HepG2 (cell line): ENCODE measurements at regions not wholly inside any gene's neighbourhood (a gene's known extent, or its start where the extent isn't known, plus 50 kb on each side); places are given as distances from the start of the nearest gene placed in this dataset.
A peak's percentile ranks its signal among the peaks of the same experiment; 100 is the strongest.

Source experiments
- ARID2 ChIP-seq: sonication (generic); formaldehyde crosslinking; IDR thresholded peaks from 2 replicates; pipeline ENCODE4 v1.8.1; 2022; ENCODE audit warnings: mild to moderate bottlenecking, missing genetic modification reagents, borderline replicate concordance
- BCL6 ChIP-seq: IDR thresholded peaks from 2 replicates; pipeline ENCODE4 v1.6.1; 2016; ENCODE audit warnings: missing genetic modification reagents, missing compliant biosample characterization
- BHLHE40 ChIP-seq: IDR thresholded peaks from 2 replicates; pipeline ENCODE4 v1.6.1; 2011; ENCODE audit warnings: low read length, improper control_type of control experiment
- EED ChIP-seq: sonication (generic); formaldehyde crosslinking; IDR thresholded peaks from 2 replicates; pipeline ENCODE4 v1.5.0; 2020; ENCODE audit warnings: mild to moderate bottlenecking, missing genetic modification reagents
- ELF3 ChIP-seq: IDR thresholded peaks from 2 replicates; pipeline ENCODE4 v1.6.1; 2016; ENCODE audit warnings: missing genetic modification reagents, missing compliant biosample characterization
- ETV6 ChIP-seq: sonication (generic); formaldehyde crosslinking; conservative IDR thresholded peaks from 2 replicates; pipeline ENCODE4 v1.4.0; 2020; ENCODE audit warnings: missing genetic modification reagents
- MED1 ChIP-seq: sonication (generic); formaldehyde crosslinking; IDR thresholded peaks from 2 replicates; pipeline ENCODE4 v1.4.0; 2020; ENCODE audit warnings: missing genetic modification reagents
- NR1H2 ChIP-seq: sonication (generic); formaldehyde crosslinking; IDR thresholded peaks from 2 replicates; pipeline ENCODE4 v1.8.1; 2022; ENCODE audit warnings: low read depth, missing genetic modification reagents, borderline replicate concordance
- PPARG ChIP-seq: conservative IDR thresholded peaks from 2 replicates; pipeline ENCODE4 v1.6.1; 2016; ENCODE audit warnings: missing biosample characterization, missing genetic modification reagents
- RFX5 ChIP-seq: IDR thresholded peaks from 2 replicates; pipeline ENCODE4 v1.6.1; 2011; ENCODE audit warnings: low read depth, low read length, improper control_type of control experiment
- SIX1 ChIP-seq: sonication (generic); formaldehyde crosslinking; IDR thresholded peaks from 2 replicates; pipeline ENCODE4 v1.4.0; 2020; ENCODE audit warnings: missing genetic modification reagents, borderline replicate concordance
- TOPORS ChIP-seq: sonication (generic); formaldehyde crosslinking; IDR thresholded peaks from 2 replicates; pipeline ENCODE4 v1.8.0; 2023; ENCODE audit warnings: mild to moderate bottlenecking, missing genetic modification reagents
- YEATS4 ChIP-seq: sonication (generic); formaldehyde crosslinking; IDR thresholded peaks from 2 replicates; pipeline ENCODE4 v1.4.0; 2020; ENCODE audit warnings: missing genetic modification reagents, borderline replicate concordance
- ZBTB20 ChIP-seq: sonication (generic); formaldehyde crosslinking; IDR thresholded peaks from 2 replicates; pipeline ENCODE4 v1.8.1; 2023; ENCODE audit warnings: missing genetic modification reagents, low read depth, mild to moderate bottlenecking, borderline replicate concordance
- ZNF225 ChIP-seq: sonication (generic); formaldehyde crosslinking; IDR thresholded peaks from 2 replicates; pipeline ENCODE4 v1.4.0; 2020; ENCODE audit warnings: mild to moderate bottlenecking, missing genetic modification reagents
- ZNF30 ChIP-seq: sonication (generic); formaldehyde crosslinking; IDR thresholded peaks from 2 replicates; pipeline ENCODE4 v1.5.0; 2020; ENCODE audit warnings: mild to moderate bottlenecking, missing genetic modification reagents
- ZNF468 ChIP-seq: sonication (generic); formaldehyde crosslinking; IDR thresholded peaks from 2 replicates; pipeline ENCODE4 v1.8.0; 2022; ENCODE audit warnings: mild to moderate bottlenecking, moderate library complexity, missing genetic modification reagents
- ZNF614 ChIP-seq: IDR thresholded peaks from 2 replicates; pipeline ENCODE4 v1.6.1; 2018; ENCODE audit warnings: missing biosample characterization, missing genetic modification reagents, inconsistent platforms, borderline replicate concordance
- ZNF746 ChIP-seq: sonication (generic); formaldehyde crosslinking; IDR thresholded peaks from 2 replicates; pipeline ENCODE4 v1.8.0; 2022; ENCODE audit warnings: mild to moderate bottlenecking, missing genetic modification reagents
- ZSCAN22 ChIP-seq: sonication (generic); formaldehyde crosslinking; IDR thresholded peaks from 2 replicates; pipeline ENCODE4 v1.4.0; 2020; ENCODE audit warnings: mild to moderate bottlenecking, missing genetic modification reagents
- ZSCAN25 ChIP-seq: sonication (generic); formaldehyde crosslinking; IDR thresholded peaks from 2 replicates; pipeline ENCODE4 v1.8.0; 2022; ENCODE audit warnings: mild to moderate bottlenecking, missing genetic modification reagents
- TF ChIP-seq, protein P1 (sequence below): sonication (generic); formaldehyde crosslinking; conservative IDR thresholded peaks from 2 replicates; pipeline ENCODE4 v1.8.0; 2022; ENCODE audit warnings: missing genetic modification reagents
- TF ChIP-seq, protein P2 (sequence below): sonication (generic); formaldehyde crosslinking; IDR thresholded peaks from 2 replicates; pipeline ENCODE4 v1.4.0; 2020; ENCODE audit warnings: missing genetic modification reagents

GRCh38 chr15:70164910-70165715 lies 67.4 kb upstream of the TLE3 start (continued):
- TF ChIP-seq ZNF30 (CRISPR knock-in tag) = no peak
- TF ChIP-seq BCL6 (CRISPR knock-in tag) = 0 out of 2 replicates have a peak, but pooled peaks have one; percentile 18
- TF ChIP-seq ZSCAN25 = peak; percentile 91
- 0 out of 2 replicates have a peak, but pooled peaks have one; percentile 22 for TF ChIP-seq MED1
- TF ChIP-seq ELF3 (CRISPR knock-in tag) = peak; percentile 40
- no peak for TF ChIP-seq ZSCAN22
- TF ChIP-seq ZBTB20 = no peak
- no peak for TF ChIP-seq ZNF614
- no peak for TF ChIP-seq RFX5
- TF ChIP-seq YEATS4 (CRISPR knock-in tag) = no peak
- peak; percentile 60 for TF ChIP-seq ZNF746
- TF ChIP-seq NR1H2 (CRISPR knock-in tag) = no peak
- TF ChIP-seq PPARG (CRISPR knock-in tag) = no peak
- no peak for TF ChIP-seq TOPORS (CRISPR knock-in tag)
- TF ChIP-seq, protein P1, sequence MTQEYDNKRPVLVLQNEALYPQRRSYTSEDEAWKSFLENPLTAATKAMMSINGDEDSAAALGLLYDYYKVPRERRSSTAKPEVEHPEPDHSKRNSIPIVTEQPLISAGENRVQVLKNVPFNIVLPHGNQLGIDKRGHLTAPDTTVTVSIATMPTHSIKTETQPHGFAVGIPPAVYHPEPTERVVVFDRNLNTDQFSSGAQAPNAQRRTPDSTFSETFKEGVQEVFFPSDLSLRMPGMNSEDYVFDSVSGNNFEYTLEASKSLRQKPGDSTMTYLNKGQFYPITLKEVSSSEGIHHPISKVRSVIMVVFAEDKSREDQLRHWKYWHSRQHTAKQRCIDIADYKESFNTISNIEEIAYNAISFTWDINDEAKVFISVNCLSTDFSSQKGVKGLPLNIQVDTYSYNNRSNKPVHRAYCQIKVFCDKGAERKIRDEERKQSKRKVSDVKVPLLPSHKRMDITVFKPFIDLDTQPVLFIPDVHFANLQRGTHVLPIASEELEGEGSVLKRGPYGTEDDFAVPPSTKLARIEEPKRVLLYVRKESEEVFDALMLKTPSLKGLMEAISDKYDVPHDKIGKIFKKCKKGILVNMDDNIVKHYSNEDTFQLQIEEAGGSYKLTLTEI (CRISPR knock-in tag) = no peak
- TF ChIP-seq EED (CRISPR knock-in tag) = no peak
- no peak for TF ChIP-seq SIX1 (CRISPR knock-in tag)
- TF ChIP-seq BHLHE40 = no peak
- TF ChIP-seq ZNF225 = no peak
- TF ChIP-seq, protein P2, sequence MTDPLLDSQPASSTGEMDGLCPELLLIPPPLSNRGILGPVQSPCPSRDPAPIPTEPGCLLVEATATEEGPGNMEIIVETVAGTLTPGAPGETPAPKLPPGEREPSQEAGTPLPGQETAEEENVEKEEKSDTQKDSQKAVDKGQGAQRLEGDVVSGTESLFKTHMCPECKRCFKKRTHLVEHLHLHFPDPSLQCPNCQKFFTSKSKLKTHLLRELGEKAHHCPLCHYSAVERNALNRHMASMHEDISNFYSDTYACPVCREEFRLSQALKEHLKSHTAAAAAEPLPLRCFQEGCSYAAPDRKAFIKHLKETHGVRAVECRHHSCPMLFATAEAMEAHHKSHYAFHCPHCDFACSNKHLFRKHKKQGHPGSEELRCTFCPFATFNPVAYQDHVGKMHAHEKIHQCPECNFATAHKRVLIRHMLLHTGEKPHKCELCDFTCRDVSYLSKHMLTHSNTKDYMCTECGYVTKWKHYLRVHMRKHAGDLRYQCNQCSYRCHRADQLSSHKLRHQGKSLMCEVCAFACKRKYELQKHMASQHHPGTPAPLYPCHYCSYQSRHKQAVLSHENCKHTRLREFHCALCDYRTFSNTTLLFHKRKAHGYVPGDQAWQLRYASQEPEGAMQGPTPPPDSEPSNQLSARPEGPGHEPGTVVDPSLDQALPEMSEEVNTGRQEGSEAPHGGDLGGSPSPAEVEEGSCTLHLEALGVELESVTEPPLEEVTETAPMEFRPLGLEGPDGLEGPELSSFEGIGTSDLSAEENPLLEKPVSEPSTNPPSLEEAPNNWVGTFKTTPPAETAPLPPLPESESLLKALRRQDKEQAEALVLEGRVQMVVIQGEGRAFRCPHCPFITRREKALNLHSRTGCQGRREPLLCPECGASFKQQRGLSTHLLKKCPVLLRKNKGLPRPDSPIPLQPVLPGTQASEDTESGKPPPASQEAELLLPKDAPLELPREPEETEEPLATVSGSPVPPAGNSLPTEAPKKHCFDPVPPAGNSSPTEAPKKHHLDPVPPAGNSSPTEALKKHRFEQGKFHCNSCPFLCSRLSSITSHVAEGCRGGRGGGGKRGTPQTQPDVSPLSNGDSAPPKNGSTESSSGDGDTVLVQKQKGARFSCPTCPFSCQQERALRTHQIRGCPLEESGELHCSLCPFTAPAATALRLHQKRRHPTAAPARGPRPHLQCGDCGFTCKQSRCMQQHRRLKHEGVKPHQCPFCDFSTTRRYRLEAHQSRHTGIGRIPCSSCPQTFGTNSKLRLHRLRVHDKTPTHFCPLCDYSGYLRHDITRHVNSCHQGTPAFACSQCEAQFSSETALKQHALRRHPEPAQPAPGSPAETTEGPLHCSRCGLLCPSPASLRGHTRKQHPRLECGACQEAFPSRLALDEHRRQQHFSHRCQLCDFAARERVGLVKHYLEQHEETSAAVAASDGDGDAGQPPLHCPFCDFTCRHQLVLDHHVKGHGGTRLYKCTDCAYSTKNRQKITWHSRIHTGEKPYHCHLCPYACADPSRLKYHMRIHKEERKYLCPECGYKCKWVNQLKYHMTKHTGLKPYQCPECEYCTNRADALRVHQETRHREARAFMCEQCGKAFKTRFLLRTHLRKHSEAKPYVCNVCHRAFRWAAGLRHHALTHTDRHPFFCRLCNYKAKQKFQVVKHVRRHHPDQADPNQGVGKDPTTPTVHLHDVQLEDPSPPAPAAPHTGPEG (CRISPR knock-in tag) = no peak
- no peak for TF ChIP-seq ARID2
- no peak for TF ChIP-seq ZNF468 (CRISPR knock-in tag)
- TF ChIP-seq ETV6 = no peak
